H9 (cell line): ENCODE measurements at regions not wholly inside any gene's neighbourhood (a gene's known extent, or its start where the extent isn't known, plus 50 kb on each side); places are given as distances from the start of the nearest gene placed in this dataset.

Source experiments
- DNase-seq: peaks from one replicate; pipeline ENCODE4 v3.0.0-alpha.2; 2017
- H2AFZ ChIP-seq: one replicate; pipeline ENCODE4 v1.6.1; 2013; ENCODE audit warnings: mild to moderate bottlenecking, low read length, control low read depth, moderate library complexity
- H2AK5ac ChIP-seq: 2 replicates; pipeline ENCODE4 v1.6.1; 2013; ENCODE audit warnings: low read length, control low read depth, mixed read lengths; ENCODE audit not compliant: insufficient read length
- H2BK120ac ChIP-seq: one replicate; pipeline ENCODE4 v1.6.1; 2013; ENCODE audit warnings: low read depth, mild to moderate bottlenecking, low read length, control low read depth, inconsistent platforms; ENCODE audit not compliant: poor library complexity, severe bottlenecking
- H2BK12ac ChIP-seq: 2 replicates; pipeline ENCODE4 v1.6.1; 2013; ENCODE audit warnings: low read length, control low read depth, mixed read lengths, low read depth; ENCODE audit not compliant: insufficient read length
- H2BK15ac ChIP-seq: 2 replicates; pipeline ENCODE4 v1.6.1; 2013; ENCODE audit warnings: low read depth, low read length, control low read depth
- H2BK20ac ChIP-seq: one replicate; pipeline ENCODE4 v1.6.1; 2013; ENCODE audit warnings: low read depth, mild to moderate bottlenecking, low read length, control low read depth, inconsistent platforms; ENCODE audit not compliant: poor library complexity, severe bottlenecking
- H2BK5ac ChIP-seq: 2 replicates; pipeline ENCODE4 v1.6.1; 2013; ENCODE audit warnings: low read length, control low read depth, mixed read lengths; ENCODE audit not compliant: insufficient read length
- H3K14ac ChIP-seq: 2 replicates; pipeline ENCODE4 v1.6.1; 2013; ENCODE audit warnings: low read length, control low read depth; ENCODE audit not compliant: insufficient read depth
- H3K18ac ChIP-seq: 2 replicates; pipeline ENCODE4 v1.6.1; 2013; ENCODE audit warnings: low read depth, mild to moderate bottlenecking, mixed read lengths, low read length, control low read depth; ENCODE audit not compliant: insufficient read length
- H3K23ac ChIP-seq: 2 replicates; pipeline ENCODE4 v1.6.1; 2013; ENCODE audit warnings: low read length, control low read depth, mixed read lengths, low read depth; ENCODE audit not compliant: insufficient read length
- H3K23me2 ChIP-seq: 2 replicates; pipeline ENCODE4 v1.6.1; 2013; ENCODE audit warnings: low read depth, mild to moderate bottlenecking, mixed read lengths, low read length, control low read depth; ENCODE audit not compliant: insufficient read length, poor library complexity, severe bottlenecking
- H3K27ac ChIP-seq: 2 replicates; pipeline ENCODE4 v1.5.1; 2013; ENCODE audit warnings: low read length, control low read depth, mixed read lengths, low read depth; ENCODE audit not compliant: insufficient read length
- H3K27me3 ChIP-seq: 2 replicates; pipeline ENCODE4 v1.6.1; 2013; ENCODE audit warnings: low read length, control low read depth, inconsistent platforms; ENCODE audit not compliant: insufficient read depth
- H3K4ac ChIP-seq: 2 replicates; pipeline ENCODE4 v1.6.1; 2013; ENCODE audit warnings: low read depth, mild to moderate bottlenecking, control low read depth, inconsistent platforms, low read length, moderate library complexity
- H3K4me1 ChIP-seq: 2 replicates; pipeline ENCODE4 v1.6.1; 2013; ENCODE audit warnings: low read length, control low read depth, inconsistent platforms; ENCODE audit not compliant: insufficient read depth
- H3K4me2 ChIP-seq: 2 replicates; pipeline ENCODE4 v1.6.1; 2013; ENCODE audit warnings: low read length, control low read depth, mixed read lengths; ENCODE audit not compliant: insufficient read length, insufficient read depth
- H3K56ac ChIP-seq: 2 replicates; pipeline ENCODE4 v1.6.1; 2013; ENCODE audit warnings: low read depth, mild to moderate bottlenecking, mixed read lengths, low read length, control low read depth; ENCODE audit not compliant: insufficient read length
- H3K79me1 ChIP-seq: 2 replicates; pipeline ENCODE4 v1.6.1; 2013; ENCODE audit warnings: low read depth, mild to moderate bottlenecking, moderate library complexity, low read length, control low read depth, inconsistent platforms; ENCODE audit not compliant: insufficient read depth, poor library complexity, severe bottlenecking
- H3K79me2 ChIP-seq: 2 replicates; pipeline ENCODE4 v1.6.1; 2013; ENCODE audit warnings: low read length, control low read depth, inconsistent platforms; ENCODE audit not compliant: insufficient read depth
- H3K9ac ChIP-seq: 2 replicates; pipeline ENCODE4 v1.6.1; 2013; ENCODE audit warnings: low read length, control low read depth, mixed read lengths; ENCODE audit not compliant: insufficient read length; ENCODE audit errors: extremely low read depth
- H3K9me3 ChIP-seq: one replicate; pipeline ENCODE4 v1.6.1; 2013; ENCODE audit warnings: low read depth, low read length, inconsistent platforms; ENCODE audit not compliant: control insufficient read depth
- H3T11ph ChIP-seq: one replicate; pipeline ENCODE4 v1.6.1; 2013; ENCODE audit warnings: mild to moderate bottlenecking, low read length, control low read depth, inconsistent platforms
- H4K20me1 ChIP-seq: one replicate; pipeline ENCODE4 v1.6.1; 2013; ENCODE audit not compliant: control insufficient read depth, insufficient read length, insufficient read depth
- H4K5ac ChIP-seq: 2 replicates; pipeline ENCODE4 v1.6.1; 2013; ENCODE audit warnings: low read depth, mild to moderate bottlenecking, mixed read lengths, low read length, control low read depth; ENCODE audit not compliant: insufficient read length
- H4K8ac ChIP-seq: replicated peaks from 2 replicates; pipeline ENCODE4 v1.6.1; 2013; ENCODE audit warnings: low read length, control low read depth, mixed read lengths, low read depth; ENCODE audit not compliant: insufficient read length
- H4K91ac ChIP-seq: 2 replicates; pipeline ENCODE4 v1.6.1; 2013; ENCODE audit warnings: low read depth, mild to moderate bottlenecking, moderate library complexity, mixed read lengths, low read length, control low read depth; ENCODE audit not compliant: insufficient read length
- H3K27ac Mint-ChIP-seq, 3 experiments: 2 replicates in 2 of 3; 3 replicates in 1 of 3; pipeline ENCODE4 v1.8.0; 2020 to 2021; ENCODE audit warnings: mixed read lengths in 3 of 3, mild to moderate bottlenecking in 1 of 3, moderate library complexity in 1 of 3
- H3K27me3 Mint-ChIP-seq: 2 replicates; pipeline ENCODE4 v1.8.0; 2021; ENCODE audit warnings: low read depth, mild to moderate bottlenecking, moderate library complexity, mixed read lengths
- H3K36me3 Mint-ChIP-seq, 3 experiments: 2 replicates in 2 of 3; 3 replicates in 1 of 3; pipeline ENCODE4 v1.8.0; 2020 to 2021; ENCODE audit warnings: low read depth in 3 of 3, mixed read lengths in 3 of 3; ENCODE audit not compliant: insufficient read depth in 1 of 3
- H3K4me1 Mint-ChIP-seq, 2 experiments: 2 replicates each; pipeline ENCODE4 v1.8.0; 2020; ENCODE audit warnings: mixed read lengths in 2 of 2
- H3K4me3 Mint-ChIP-seq, 2 experiments: 2 replicates in 1 of 2; 3 replicates in 1 of 2; pipeline ENCODE4 v1.8.0; 2020 to 2021; ENCODE audit warnings: mild to moderate bottlenecking in 2 of 2, mixed read lengths in 2 of 2, moderate library complexity in 1 of 2
- H3K9me3 Mint-ChIP-seq, 2 experiments: 2 replicates in 1 of 2; 3 replicates in 1 of 2; pipeline ENCODE4 v1.8.0; 2020; ENCODE audit warnings: mild to moderate bottlenecking in 2 of 2, mixed read lengths in 2 of 2, moderate library complexity in 1 of 2
- WGBS: extraction: QIAGEN DNeasy Blood & Tissue Kit; methylation state at CpG from one replicate; pipeline ENCODE4 v1.1.7; 2013; ENCODE audit warnings: missing lambda C conversion rate, low lambda C conversion rate, mixed read lengths; ENCODE audit not compliant: insufficient read length; ENCODE audit errors: extremely low coverage; 5-methylcytosine and 5-hydroxymethylcytosine counted together
- TF ChIP-seq, protein P1 (sequence below): fragments of 200-600 bp; sonication (generic); conservative IDR thresholded peaks from 3 replicates; pipeline ENCODE4 v1.8.0; 2021; ENCODE audit warnings: antibody characterized with exemption, mild to moderate bottlenecking

DNA sequence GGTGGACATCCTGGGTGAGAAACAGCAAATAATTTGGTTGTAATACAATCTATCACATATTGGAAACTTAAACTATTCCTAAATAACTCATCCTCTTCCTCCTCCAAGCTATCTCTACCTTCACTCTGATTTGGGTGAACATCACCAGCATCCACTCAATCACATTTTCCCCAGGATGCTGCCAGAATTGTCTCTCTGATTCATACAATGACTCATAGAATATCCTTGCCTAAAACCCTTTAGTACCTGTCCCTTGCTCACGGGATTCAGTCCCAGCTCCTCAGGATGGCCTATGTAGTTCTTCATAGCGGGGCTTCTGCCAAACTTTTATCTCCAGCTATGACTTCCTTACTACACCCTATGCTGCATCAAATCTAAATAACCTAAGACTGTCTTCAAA is 146.8 kb downstream of the EMP1 start:
- Histone ChIP-seq H3K23me2 (no peaks in the 10 kb centered on the region), H3K4me1 (no peaks in the 10 kb centered on the region), H2BK120ac (no peak overlapping the region), H3K79me1 (no peaks in the 10 kb centered on the region), H2AFZ (no peak overlapping the region), H3K4ac (no peak overlapping the region), H3K4me2 (no peak overlapping the region), H4K8ac (no peak overlapping the region), H4K20me1 (no peaks in the 10 kb centered on the region), H4K91ac (no peak overlapping the region), H4K5ac (no peak overlapping the region), H3K14ac (no peak overlapping the region), H3K9ac (no peak overlapping the region), H3K79me2 (no peaks in the 10 kb centered on the region), H3T11ph (no peak overlapping the region), H3K56ac (no peak overlapping the region), H3K9me3 (no peaks in the 10 kb centered on the region), H2BK15ac (no peak overlapping the region), H3K18ac (no peak overlapping the region), H2AK5ac (no peak overlapping the region), H3K27me3 (no peaks in the 10 kb centered on the region), H3K27ac (no peak overlapping the region), H3K23ac (no peak overlapping the region), H2BK12ac (no peak overlapping the region), H2BK20ac (no peak overlapping the region), H2BK5ac (no peak overlapping the region)
- Mint-ChIP-seq H3K36me3 (no peaks in the 10 kb centered on the region; a peak in 1 of 7 replicates), H3K27me3 (no peaks in the 10 kb centered on the region; the same call in 1 of the 2 replicates), H3K4me3 (no peak overlapping the region), H3K4me1 (no peaks in the 10 kb centered on the region), H3K9me3 (no peaks in the 10 kb centered on the region; a peak in 1 of 5 replicates), H3K27ac (no peak overlapping the region)
- DNase-seq: no peak
- no CpG with 5 or more reads among the region's 2 CpGs for WGBS
- TF ChIP-seq, protein P1, sequence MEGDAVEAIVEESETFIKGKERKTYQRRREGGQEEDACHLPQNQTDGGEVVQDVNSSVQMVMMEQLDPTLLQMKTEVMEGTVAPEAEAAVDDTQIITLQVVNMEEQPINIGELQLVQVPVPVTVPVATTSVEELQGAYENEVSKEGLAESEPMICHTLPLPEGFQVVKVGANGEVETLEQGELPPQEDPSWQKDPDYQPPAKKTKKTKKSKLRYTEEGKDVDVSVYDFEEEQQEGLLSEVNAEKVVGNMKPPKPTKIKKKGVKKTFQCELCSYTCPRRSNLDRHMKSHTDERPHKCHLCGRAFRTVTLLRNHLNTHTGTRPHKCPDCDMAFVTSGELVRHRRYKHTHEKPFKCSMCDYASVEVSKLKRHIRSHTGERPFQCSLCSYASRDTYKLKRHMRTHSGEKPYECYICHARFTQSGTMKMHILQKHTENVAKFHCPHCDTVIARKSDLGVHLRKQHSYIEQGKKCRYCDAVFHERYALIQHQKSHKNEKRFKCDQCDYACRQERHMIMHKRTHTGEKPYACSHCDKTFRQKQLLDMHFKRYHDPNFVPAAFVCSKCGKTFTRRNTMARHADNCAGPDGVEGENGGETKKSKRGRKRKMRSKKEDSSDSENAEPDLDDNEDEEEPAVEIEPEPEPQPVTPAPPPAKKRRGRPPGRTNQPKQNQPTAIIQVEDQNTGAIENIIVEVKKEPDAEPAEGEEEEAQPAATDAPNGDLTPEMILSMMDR: no peak
